MM.1S (cell line): ENCODE measurements at regions not wholly inside any gene's neighbourhood (a gene's known extent, or its start where the extent isn't known, plus 50 kb on each side); places are given as distances from the start of the nearest gene placed in this dataset.

Source experiments
- DNase-seq: peaks from one replicate; pipeline ENCODE4 v3.0.0-alpha.2; 2015
- H2AFZ ChIP-seq: fragments of 300-600 bp; sonication (generic); 2 replicates; pipeline ENCODE4 v1.6.0; 2016; ENCODE audit warnings: antibody characterized with exemption, low read length
- H3F3A ChIP-seq: fragments of 300-600 bp; sonication (generic); 2 replicates; pipeline ENCODE4 v1.6.1; 2016; ENCODE audit warnings: mild to moderate bottlenecking, antibody characterized with exemption, low read length, moderate library complexity, mixed read lengths; ENCODE audit not compliant: insufficient read depth
- H3K27ac ChIP-seq: fragments of 300-600 bp; sonication (generic); 2 replicates; pipeline ENCODE4 v1.5.1; 2016; ENCODE audit warnings: mild to moderate bottlenecking, low read length
- H3K27me3 ChIP-seq: fragments of 300-600 bp; sonication (generic); replicated peaks from 2 replicates; pipeline ENCODE4 v1.6.0; 2016; ENCODE audit warnings: low read length; ENCODE audit not compliant: insufficient read depth
- H3K36me3 ChIP-seq: fragments of 300-600 bp; sonication (generic); replicated peaks from 2 replicates; pipeline ENCODE4 v1.6.1; 2016; ENCODE audit warnings: mild to moderate bottlenecking, low read length, mixed read lengths; ENCODE audit not compliant: insufficient read depth
- H3K4me1 ChIP-seq: fragments of 300-600 bp; sonication (generic); 2 replicates; pipeline ENCODE4 v1.6.1; 2016; ENCODE audit warnings: low read length, mixed read lengths
- H3K4me2 ChIP-seq: fragments of 300-600 bp; sonication (generic); 2 replicates; pipeline ENCODE4 v1.6.0; 2016; ENCODE audit warnings: low read depth, low read length
- H3K4me3 ChIP-seq: fragments of 300-600 bp; sonication (generic); 2 replicates; pipeline ENCODE4 v1.5.1; 2016; ENCODE audit warnings: low read length, mixed read lengths
- H3K79me2 ChIP-seq: fragments of 300-600 bp; sonication (generic); 2 replicates; pipeline ENCODE4 v1.6.1; 2016; ENCODE audit warnings: mixed run types, low read length, mixed read lengths
- H3K9ac ChIP-seq: fragments of 300-600 bp; sonication (generic); 2 replicates; pipeline ENCODE4 v1.6.1; 2016; ENCODE audit warnings: low read length, mixed read lengths
- H3K9me2 ChIP-seq: fragments of 300-600 bp; sonication (generic); replicated peaks from 2 replicates; pipeline ENCODE4 v1.6.1; 2016; ENCODE audit warnings: mild to moderate bottlenecking, low read length, mixed read lengths; ENCODE audit not compliant: insufficient read depth
- H3K9me3 ChIP-seq: fragments of 300-600 bp; sonication (generic); replicated peaks from 2 replicates; pipeline ENCODE4 v1.6.1; 2016; ENCODE audit warnings: mild to moderate bottlenecking, low read length, mixed read lengths; ENCODE audit not compliant: insufficient read depth
- H4K20me1 ChIP-seq: fragments of 300-600 bp; sonication (generic); 2 replicates; pipeline ENCODE4 v1.6.1; 2016; ENCODE audit warnings: mild to moderate bottlenecking, low read length, moderate library complexity, mixed read lengths; ENCODE audit not compliant: insufficient read depth
- EZH2 ChIP-seq: fragments of 300-600 bp; sonication (generic); optimal IDR thresholded peaks from 2 replicates; pipeline ENCODE3; 2017; ENCODE audit warnings: low read depth, mild to moderate bottlenecking, antibody characterized with exemption, low read length, mixed read lengths
- EZH2phosphoT487 ChIP-seq: fragments of 300-600 bp; sonication (generic); IDR thresholded peaks from 2 replicates; pipeline ENCODE4 v1.6.1; 2018; ENCODE audit warnings: antibody characterized with exemption, low read length
- TF ChIP-seq, protein P1 (sequence below): fragments of 300-600 bp; sonication (generic); IDR thresholded peaks from 2 replicates; pipeline ENCODE4 v1.5.1; 2016; ENCODE audit warnings: antibody characterized with exemption, low read length, mixed read lengths

DNA sequence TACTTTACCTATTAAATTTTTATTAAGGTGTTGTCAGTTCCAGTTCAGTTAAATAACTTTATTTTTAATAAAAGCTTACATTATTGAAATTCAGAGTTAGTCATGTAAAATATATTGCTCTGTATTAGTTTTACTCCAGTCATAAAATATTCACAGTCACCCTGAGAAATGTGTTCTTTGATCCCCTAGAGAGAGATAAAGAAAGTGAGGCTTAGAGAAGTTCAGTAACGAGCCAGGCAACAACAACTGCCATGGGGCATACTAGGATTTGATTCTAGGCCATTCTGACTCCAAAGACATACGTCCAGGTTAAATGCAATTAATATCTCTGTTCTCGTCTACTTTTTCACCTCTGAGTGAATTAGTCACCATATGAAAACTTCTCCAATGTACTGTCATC is 761.9 kb upstream of the CXADR start:
- Histone ChIP-seq H2AFZ (no peak overlapping the region), H3K9ac (no peak overlapping the region), H3K4me3 (no peak overlapping the region), H3K9me2 (no peaks in the 10 kb centered on the region), H3K27ac (no peak overlapping the region), H3F3A (no peaks in the 10 kb centered on the region), H3K36me3 (no peaks in the 10 kb centered on the region), H3K9me3 (no peaks in the 10 kb centered on the region), H3K79me2 (no peaks in the 10 kb centered on the region), H3K4me1 (no peaks in the 10 kb centered on the region), H4K20me1 (no peaks in the 10 kb centered on the region), H3K27me3 (no peaks in the 10 kb centered on the region), H3K4me2 (no peak overlapping the region)
- DNase-seq, result no peak
- TF ChIP-seq EZH2 (no peak), EZH2phosphoT487 (no peak)
- TF ChIP-seq, protein P1, sequence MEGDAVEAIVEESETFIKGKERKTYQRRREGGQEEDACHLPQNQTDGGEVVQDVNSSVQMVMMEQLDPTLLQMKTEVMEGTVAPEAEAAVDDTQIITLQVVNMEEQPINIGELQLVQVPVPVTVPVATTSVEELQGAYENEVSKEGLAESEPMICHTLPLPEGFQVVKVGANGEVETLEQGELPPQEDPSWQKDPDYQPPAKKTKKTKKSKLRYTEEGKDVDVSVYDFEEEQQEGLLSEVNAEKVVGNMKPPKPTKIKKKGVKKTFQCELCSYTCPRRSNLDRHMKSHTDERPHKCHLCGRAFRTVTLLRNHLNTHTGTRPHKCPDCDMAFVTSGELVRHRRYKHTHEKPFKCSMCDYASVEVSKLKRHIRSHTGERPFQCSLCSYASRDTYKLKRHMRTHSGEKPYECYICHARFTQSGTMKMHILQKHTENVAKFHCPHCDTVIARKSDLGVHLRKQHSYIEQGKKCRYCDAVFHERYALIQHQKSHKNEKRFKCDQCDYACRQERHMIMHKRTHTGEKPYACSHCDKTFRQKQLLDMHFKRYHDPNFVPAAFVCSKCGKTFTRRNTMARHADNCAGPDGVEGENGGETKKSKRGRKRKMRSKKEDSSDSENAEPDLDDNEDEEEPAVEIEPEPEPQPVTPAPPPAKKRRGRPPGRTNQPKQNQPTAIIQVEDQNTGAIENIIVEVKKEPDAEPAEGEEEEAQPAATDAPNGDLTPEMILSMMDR, result no peak

DNA sequence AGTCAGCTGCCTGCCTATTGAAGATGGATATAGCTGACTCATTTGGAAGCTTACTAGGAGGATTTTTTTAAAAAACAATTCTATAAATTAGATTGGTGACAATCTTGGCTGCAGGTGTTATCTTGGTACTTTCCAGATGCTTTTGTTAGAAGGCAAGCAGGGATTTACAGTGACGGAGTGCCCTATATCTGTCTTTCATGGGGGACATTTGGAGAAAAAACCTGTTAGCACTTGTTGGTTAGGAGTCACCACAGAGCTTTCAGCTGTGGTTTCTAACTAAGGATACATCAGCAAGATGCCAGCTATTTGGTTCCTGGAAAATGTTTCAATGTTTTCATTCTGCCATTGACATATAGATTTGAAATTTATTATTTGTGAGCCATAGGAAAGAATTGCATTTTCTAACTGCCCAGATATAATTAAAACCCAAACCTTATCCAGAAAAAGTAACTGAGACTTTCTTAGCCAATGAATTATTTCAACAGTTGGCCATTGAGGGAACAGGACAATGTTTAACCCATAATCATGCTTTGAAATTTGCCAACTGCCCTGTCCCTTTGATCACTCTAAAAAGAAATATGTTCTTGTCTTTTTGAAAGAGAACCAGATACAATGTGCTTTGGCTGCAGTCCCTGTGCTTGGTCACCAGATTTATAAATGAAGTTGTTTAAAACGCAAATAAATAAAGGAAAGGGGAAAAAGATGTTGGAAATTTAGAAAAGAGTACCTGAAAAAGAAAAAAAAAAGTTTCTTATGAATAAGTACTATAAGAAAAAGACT is 761.0 kb upstream of the CXADR start:
- Histone ChIP-seq H3K9me3 (no peaks in the 10 kb centered on the region), H4K20me1 (no peaks in the 10 kb centered on the region), H3K9me2 (no peaks in the 10 kb centered on the region), H3K27me3 (no peaks in the 10 kb centered on the region), H3K79me2 (no peaks in the 10 kb centered on the region), H3K9ac (no peak overlapping the region), H3K36me3 (no peaks in the 10 kb centered on the region), H3F3A (no peaks in the 10 kb centered on the region), H2AFZ (no peak overlapping the region), H3K4me3 (no peak overlapping the region), H3K4me1 (no peaks in the 10 kb centered on the region), H3K4me2 (no peak overlapping the region), H3K27ac (no peak overlapping the region)
- TF ChIP-seq, protein P1, result no peak
- TF ChIP-seq EZH2phosphoT487 (no peak), EZH2 (no peak)
- DNase-seq, result no peak

DNA sequence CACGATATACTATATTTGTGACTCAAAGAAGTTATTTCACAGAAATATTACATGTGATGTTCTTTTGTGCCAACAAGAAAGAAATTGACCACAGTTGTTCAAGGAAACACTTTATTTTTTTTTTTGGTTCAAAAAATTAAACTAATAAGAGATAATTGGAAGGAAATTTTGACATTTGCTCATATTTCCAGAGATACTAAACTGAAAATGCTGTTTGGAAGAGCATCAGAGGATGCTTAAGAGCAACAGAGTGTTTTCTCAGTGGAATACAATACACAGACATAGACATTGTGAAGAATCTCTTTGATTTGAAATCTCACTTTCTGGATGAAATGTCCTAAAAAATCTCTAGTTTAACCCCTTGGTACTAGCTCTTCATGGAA is 760.4 kb upstream of the CXADR start:
- TF ChIP-seq EZH2phosphoT487, result no peak
- TF ChIP-seq, protein P1, result no peak
- TF ChIP-seq EZH2, result no peak
- H3K27me3 ChIP-seq, result no peaks in the 10 kb centered on the region
- no peaks in the 10 kb centered on the region for H3K4me1 ChIP-seq
- DNase-seq, result no peak
- H3F3A ChIP-seq, result no peaks in the 10 kb centered on the region
- no peaks in the 10 kb centered on the region for H3K9me2 ChIP-seq
- no peak overlapping the region for H2AFZ ChIP-seq
- H3K36me3 ChIP-seq, result no peaks in the 10 kb centered on the region
- H3K9ac ChIP-seq, result no peak overlapping the region
- no peak overlapping the region for H3K4me3 ChIP-seq
- H3K9me3 ChIP-seq, result no peaks in the 10 kb centered on the region
- H3K79me2 ChIP-seq, result no peaks in the 10 kb centered on the region
- no peak overlapping the region for H3K27ac ChIP-seq
- H3K4me2 ChIP-seq, result no peak overlapping the region
- no peaks in the 10 kb centered on the region for H4K20me1 ChIP-seq
